GM18507 (cell line): ENCODE measurements at regions not wholly inside any gene's neighbourhood (a gene's known extent, or its start where the extent isn't known, plus 50 kb on each side); places are given as distances from the start of the nearest gene placed in this dataset.
A peak's percentile ranks its signal among the peaks of the same experiment; 100 is the strongest.

ENCODE experiments used
- DNase-seq: peaks from one replicate; pipeline ENCODE4 v3.0.0; 2011; ENCODE audit warnings: low read depth; ENCODE audit not compliant: insufficient read length; ENCODE audit errors: extremely low spot score
- FAIRE-seq: peaks from 2 replicates; lab custom pipeline; 2011; peaks lifted over from hg19 to GRCh38; lab: Jason Lieb, UNC

DNA sequence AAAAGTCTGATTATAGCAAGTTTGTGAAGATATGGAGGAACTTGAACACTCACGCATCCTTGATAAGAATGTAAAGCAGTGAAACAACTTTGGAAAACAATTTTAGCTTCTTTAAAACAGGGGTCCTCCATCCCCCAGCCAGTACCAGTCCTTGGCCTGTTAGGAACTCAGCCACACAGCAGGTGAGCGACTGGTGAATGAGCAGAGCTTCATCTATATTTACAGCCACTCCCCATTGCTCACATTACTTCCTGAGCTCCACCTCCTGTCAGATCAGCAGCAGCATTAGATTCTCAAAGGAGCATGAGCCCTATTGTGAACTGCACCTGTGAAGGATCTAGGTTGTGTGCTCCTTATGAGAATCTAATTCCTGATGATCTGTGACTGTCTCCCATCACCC, 530.3 kb upstream of the PRKX start:
- FAIRE-seq: no peak

DNA sequence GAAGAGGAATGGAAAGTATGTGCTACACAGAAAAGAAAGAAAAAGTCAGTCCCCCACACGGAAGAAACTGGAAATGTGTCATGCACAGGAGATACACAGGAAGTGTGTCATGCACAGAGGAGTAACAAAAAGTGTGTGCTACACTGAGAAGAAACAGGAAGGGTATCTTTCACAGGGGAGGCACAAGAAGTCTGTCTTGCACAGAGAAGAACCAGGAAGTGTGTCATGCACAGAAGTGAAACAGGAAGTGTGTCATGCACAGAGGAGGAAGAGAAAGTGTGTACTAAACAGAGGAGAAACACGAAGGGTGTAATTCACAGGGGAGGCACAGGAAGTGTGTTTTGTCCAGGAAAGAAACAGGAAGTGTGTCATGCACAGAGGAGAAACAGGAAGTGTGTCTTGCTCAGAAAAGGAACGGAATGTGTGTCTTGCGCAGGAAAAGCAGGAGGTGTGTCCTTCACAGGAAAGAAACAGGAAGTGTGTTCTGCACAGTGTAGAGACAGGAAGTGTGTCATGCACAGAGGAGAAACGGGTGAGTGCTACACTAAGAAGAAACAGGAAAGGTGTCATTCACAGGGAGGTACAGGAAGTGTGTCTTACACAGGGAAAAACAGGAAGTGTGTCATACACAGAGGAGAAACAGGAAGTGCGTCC, 527.2 kb upstream of the PRKX start:
- DNase-seq (no peak), FAIRE-seq (no peak)

More for the DNA sequence above, 530.3 kb upstream of the PRKX start:
- DNase-seq: no peak

GRCh38 chrX:4239650-4240540, 526.4 kb upstream of the PRKX start:
- FAIRE-seq: peak; percentile 15
- no peak for DNase-seq

DNA sequence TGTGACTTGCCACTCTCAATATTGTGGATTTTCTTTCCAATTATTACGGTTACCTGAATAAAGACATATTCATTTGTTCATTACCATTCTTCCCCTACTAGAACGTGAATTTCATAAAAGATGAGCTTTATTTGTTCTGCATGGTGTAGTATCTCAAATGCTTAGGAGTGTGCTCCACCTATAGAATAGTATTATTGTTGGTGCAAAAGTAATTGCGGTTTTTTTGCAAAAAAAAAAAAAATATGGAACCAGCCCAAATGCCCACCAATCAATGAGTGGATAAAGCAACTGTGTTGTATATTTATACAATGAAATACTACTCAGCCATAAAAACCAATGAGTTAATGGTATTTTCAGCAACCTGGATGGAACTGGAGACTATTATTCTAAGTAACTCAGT, 525.5 kb upstream of the PRKX start:
- no peak for FAIRE-seq
- no peak for DNase-seq

DNA sequence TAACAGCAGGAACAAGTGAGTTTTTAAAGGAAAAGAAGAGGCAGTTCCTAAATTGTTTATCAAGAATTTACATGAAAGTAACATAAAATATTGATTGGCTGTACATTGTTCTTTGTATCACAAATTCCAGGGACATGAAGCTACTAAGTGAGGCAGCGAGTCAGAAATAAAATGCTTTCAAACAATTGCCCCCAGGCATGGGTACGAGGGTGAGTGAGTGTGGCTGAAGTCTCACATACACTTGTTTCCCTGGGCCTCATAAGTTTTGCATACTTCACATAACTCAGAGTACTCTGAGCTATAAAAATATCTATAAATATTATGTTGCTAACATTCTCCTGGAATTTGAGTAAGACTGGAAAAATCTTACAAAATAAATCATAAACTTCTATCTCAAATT, 511.6 kb upstream of the PRKX start:
- FAIRE-seq (no peak), DNase-seq (no peak)

GRCh38 chrX:4206941-4207340, 493.5 kb upstream of the PRKX start:
- no peak for FAIRE-seq
- no peak for DNase-seq

GRCh38 chrX:4197971-4198370, 484.5 kb upstream of the PRKX start:
- FAIRE-seq (no peak), DNase-seq (no peak)

GRCh38 chrX:4193500-4194155, 480.2 kb upstream of the PRKX start:
- DNase-seq (no peak), FAIRE-seq (no peak)

- no peak for FAIRE-seq
Measured at GRCh38 chrX:4186331-4186730, 472.9 kb upstream of the PRKX start.

GRCh38 chrX:4185086-4185485, 471.6 kb upstream of the PRKX start:
- DNase-seq: no peak
- FAIRE-seq: no peak

More at GRCh38 chrX:4186331-4186730, 472.9 kb upstream of the PRKX start:
- DNase-seq: no peak

DNA sequence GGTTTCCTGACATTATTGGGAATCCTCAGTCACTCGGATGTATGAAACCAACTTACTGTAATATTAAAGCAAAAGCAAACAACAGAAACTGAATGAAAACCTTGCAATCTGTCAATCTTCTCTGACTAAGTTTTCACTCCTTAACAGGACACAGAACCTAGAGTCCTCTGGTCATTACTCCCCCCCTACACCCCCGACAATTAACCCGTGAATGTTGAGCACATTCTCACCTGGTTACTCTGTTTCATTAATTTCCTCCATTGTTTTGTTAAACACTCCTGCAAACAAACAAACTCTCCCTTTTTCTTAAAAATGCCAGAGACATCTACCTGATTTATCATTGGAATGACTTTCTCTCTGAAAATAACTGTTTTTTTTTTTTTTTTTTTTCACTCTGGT, 469.0 kb upstream of the PRKX start:
- FAIRE-seq: no peak
- DNase-seq: no peak

- DNase-seq (no peak), FAIRE-seq (no peak)
Measured at GRCh38 chrX:4181782-4182407, 468.4 kb upstream of the PRKX start.

GRCh38 chrX:4179031-4179430, 465.6 kb upstream of the PRKX start:
- DNase-seq (no peak), FAIRE-seq (no peak)

DNA sequence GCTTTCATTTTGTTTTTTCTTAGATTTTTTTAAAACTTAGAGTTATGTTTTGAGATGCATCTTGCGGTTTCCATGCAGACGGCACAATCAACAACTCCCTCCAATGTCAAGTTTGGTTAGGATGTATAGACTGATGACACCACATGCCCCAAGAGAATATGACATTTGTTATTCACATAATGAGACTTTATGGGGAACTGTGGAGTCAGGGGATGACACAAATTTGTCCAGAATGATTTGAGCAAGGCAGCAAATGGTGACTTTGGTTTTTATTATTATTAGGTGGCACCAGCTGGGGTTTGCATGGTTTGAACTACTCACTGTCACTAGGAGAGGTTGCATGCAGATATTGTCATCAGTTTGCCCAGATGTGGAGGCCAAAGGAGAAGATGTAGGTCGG, 461.8 kb upstream of the PRKX start:
- FAIRE-seq (no peak), DNase-seq (no peak)

DNA sequence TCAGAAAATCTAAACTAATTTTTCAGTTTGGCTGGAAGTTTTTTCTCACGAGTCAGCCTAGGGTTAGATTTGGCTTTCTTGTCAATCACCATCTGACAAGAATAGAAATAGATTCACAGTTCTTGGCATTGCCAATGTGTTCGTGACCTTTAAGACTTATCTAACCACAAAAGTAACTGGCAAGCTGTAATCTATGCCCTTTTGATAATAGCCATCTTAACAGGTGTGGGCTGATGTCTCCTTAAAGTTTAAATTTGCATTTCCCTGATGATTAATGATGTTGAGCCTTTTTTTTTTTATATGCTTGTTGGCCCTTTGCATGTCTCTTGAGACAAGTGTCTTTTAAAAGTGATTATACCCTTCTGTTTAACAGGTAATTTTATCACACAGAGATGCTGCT, 460.3 kb upstream of the PRKX start:
- no peak for DNase-seq

GRCh38 chrX:4151798-4152197, 438.3 kb upstream of the PRKX start:
- FAIRE-seq (no peak), DNase-seq (no peak)

More for the DNA sequence above, 460.3 kb upstream of the PRKX start:
- no peak for FAIRE-seq

DNA sequence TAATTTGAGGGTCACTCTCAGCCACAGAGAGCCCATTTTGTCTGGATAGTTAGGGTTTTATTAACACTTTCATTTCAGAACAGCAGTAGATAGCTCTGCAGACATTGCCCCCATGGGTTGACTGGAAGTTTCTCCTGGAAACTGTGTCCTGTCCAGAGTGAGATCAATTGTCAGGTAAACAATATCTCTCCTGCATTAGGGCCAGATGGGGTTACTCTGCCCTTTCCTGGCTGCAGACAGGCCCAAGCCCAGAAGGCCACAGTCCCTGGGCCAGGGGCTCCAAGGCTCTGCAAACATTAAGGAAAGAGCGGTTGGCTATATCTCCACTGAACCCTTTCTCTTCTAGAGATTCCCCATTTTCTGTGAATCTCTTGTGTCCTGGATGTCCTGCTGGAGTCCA, 436.8 kb upstream of the PRKX start:
- DNase-seq: no peak
- no peak for FAIRE-seq

- FAIRE-seq: no peak
- no peak for DNase-seq
Measured at GRCh38 chrX:4129626-4130025, 416.2 kb upstream of the PRKX start.

- DNase-seq: no peak
- no peak for FAIRE-seq
Measured at GRCh38 chrX:4118666-4119530, 405.4 kb upstream of the PRKX start.
